HG02610 (cell line): ENCODE measurements at regions not wholly inside any gene's neighbourhood (a gene's known extent, or its start where the extent isn't known, plus 50 kb on each side); places are given as distances from the start of the nearest gene placed in this dataset.
"Not testable (repeated sequence)": the region's sequence is repeated elsewhere in the genome, so short reads cannot be mapped to it uniquely, and the experiment has no call there.

Experiments used
- ATAC-seq: cut with Tn5 transposase; IDR thresholded peaks from one replicate; pipeline ENCODE4 v1.9.1; 2021; ENCODE audit warnings: mild to moderate bottlenecking, moderate library complexity; ENCODE audit not compliant: unreplicated experiment

GRCh38 chr10:36880898-36881297 is 244.5 kb upstream of the ANKRD30A start:
- ATAC-seq = no peak

GRCh38 chr10:36872702-36873393 is 252.6 kb upstream of the ANKRD30A start:
- ATAC-seq = peak; percentile 90

GRCh38 chr10:36840788-36841187 is 284.6 kb upstream of the ANKRD30A start:
- no peak for ATAC-seq

GRCh38 chr10:36837416-36837815 is 288.0 kb upstream of the ANKRD30A start:
- no peak for ATAC-seq

GRCh38 chr10:36819781-36820180 is 305.6 kb upstream of the ANKRD30A start:
- ATAC-seq = no peak

- no peak for ATAC-seq
Observed at GRCh38 chr10:36817898-36818297, 307.5 kb upstream of the ANKRD30A start.

- ATAC-seq = no peak
Observed at GRCh38 chr10:36808625-36809362, 316.6 kb upstream of the ANKRD30A start.

- ATAC-seq = no peak
Observed at GRCh38 chr10:36803229-36803628, 322.2 kb upstream of the ANKRD30A start.

- ATAC-seq = no peak
Observed at GRCh38 chr10:36802490-36803153, 322.8 kb upstream of the ANKRD30A start.

- no peak for ATAC-seq
Observed at GRCh38 chr10:36801660-36802059, 323.7 kb upstream of the ANKRD30A start.

- ATAC-seq = no peak
Observed at GRCh38 chr10:36794981-36795380, 330.4 kb upstream of the ANKRD30A start.

GRCh38 chr10:36789974-36790373 is 335.4 kb upstream of the ANKRD30A start:
- no peak for ATAC-seq

GRCh38 chr10:36788152-36788551 is 337.2 kb upstream of the ANKRD30A start:
- ATAC-seq = no peak

- no peak for ATAC-seq
Observed at GRCh38 chr10:36783400-36783799, 342.0 kb upstream of the ANKRD30A start.

GRCh38 chr10:36781570-36781969 is 343.8 kb upstream of the ANKRD30A start:
- ATAC-seq = no peak

GRCh38 chr10:36780158-36780557 is 345.2 kb upstream of the ANKRD30A start:
- ATAC-seq = no peak

- no peak for ATAC-seq
Observed at GRCh38 chr10:36779238-36779846, 346.1 kb upstream of the ANKRD30A start.

- no peak for ATAC-seq
Observed at GRCh38 chr10:36778651-36779050, 346.7 kb upstream of the ANKRD30A start.

GRCh38 chr10:36773652-36774051 is 351.7 kb upstream of the ANKRD30A start:
- no peak for ATAC-seq

GRCh38 chr10:36771725-36772124 is 353.7 kb upstream of the ANKRD30A start:
- no peak for ATAC-seq

GRCh38 chr10:36769741-36770140 is 355.7 kb upstream of the ANKRD30A start:
- ATAC-seq = not testable (repeated sequence)
